GM19193 (cell line): ENCODE measurements at regions not wholly inside any gene's neighbourhood (a gene's known extent, or its start where the extent isn't known, plus 50 kb on each side); places are given as distances from the start of the nearest gene placed in this dataset.

ENCODE experiments used
- POLR2A ChIP-seq: IDR thresholded peaks from 4 replicates; pipeline ENCODE4 v1.6.1; 2011; ENCODE audit not compliant: insufficient read depth, insufficient read length; ENCODE audit errors: extremely low read depth

- TF ChIP-seq POLR2A, result no peak
These were observed 52.7 kb upstream of the MKLN1 start for GRCh38 chr7:131274986-131275385.

DNA sequence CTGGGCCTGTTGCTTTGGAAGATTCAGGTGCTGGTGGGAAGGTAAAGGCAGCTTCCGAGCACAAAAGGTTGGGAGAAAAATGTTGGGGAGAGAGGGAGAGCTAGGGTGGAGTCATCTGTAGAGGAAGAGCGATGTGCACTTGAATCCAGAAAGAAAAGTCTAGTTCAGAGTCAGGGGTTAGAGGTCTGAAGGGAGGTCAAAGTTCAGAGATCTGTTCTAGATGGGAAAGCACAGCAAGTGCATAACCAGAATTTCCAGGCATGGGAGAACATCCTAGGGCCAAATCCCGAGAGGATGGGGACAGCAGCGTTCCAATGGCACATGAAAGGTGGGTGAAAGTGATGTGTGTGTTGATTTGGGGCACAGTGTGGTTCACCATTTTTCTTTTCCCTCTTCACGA lies 51.5 kb upstream of the MKLN1 start:
- TF ChIP-seq POLR2A, result no peak

GRCh38 chr7:131276748-131277147 lies 50.9 kb upstream of the MKLN1 start:
- TF ChIP-seq POLR2A, result no peak
